Posterior cingulate gyrus (tissue), 11 donors: ENCODE measurements at regions not wholly inside any gene's neighbourhood (a gene's known extent, or its start where the extent isn't known, plus 50 kb on each side); places are given as distances from the start of the nearest gene placed in this dataset.
"Not testable (repeated sequence)": the region's sequence is repeated elsewhere in the genome, so short reads cannot be mapped to it uniquely, and the experiment has no call there.

Experiments used
- DNase-seq, 10 donors: peaks; one replicate each; pipeline versions ENCODE4 v3.0.0 to v3.0.0-alpha.2; 2020 to 2021; ENCODE audit warnings: mixed read lengths in 3 of 10
- intact Hi-C: fragments of 100-400 bp; cut with DNase I; formaldehyde crosslinking; loops from one replicate; pipeline ENCODE4 v1.15.1; 2023

GRCh38 chr12:89162589-89163261 is 189.6 kb downstream of the DUSP6 start:
- DNase-seq, result peak in 1 of 10 donors; percentile 25
- intact Hi-C loops, result loop anchor here (10.0 kb wide), 1 partner anchor 62 kb away; no protein-coding TSS in a partner anchor

- intact Hi-C loops, result loop anchor here (10.0 kb wide), 1 partner anchor 63 kb away; no protein-coding TSS in a partner anchor
- no peak for DNase-seq
Observed at GRCh38 chr12:89161557-89161956, 190.7 kb downstream of the DUSP6 start.

GRCh38 chr12:89160716-89161123 is 191.6 kb downstream of the DUSP6 start:
- DNase-seq, result peak in 1 of 10 donors; percentile 59
- intact Hi-C loops, result loop anchor here (10.0 kb wide), 1 partner anchor 64 kb away; no protein-coding TSS in a partner anchor

- intact Hi-C loops, result no loop called here
- DNase-seq, result no peak
Observed at GRCh38 chr12:89157413-89157812, 194.9 kb downstream of the DUSP6 start.

GRCh38 chr12:89156862-89157262 is 195.4 kb downstream of the DUSP6 start:
- DNase-seq, result no peak
- intact Hi-C loops, result no loop called here

GRCh38 chr12:89156340-89156739 is 196.0 kb downstream of the DUSP6 start:
- no peak for DNase-seq

GRCh38 chr12:89155826-89156225 is 196.5 kb downstream of the DUSP6 start:
- no peak for DNase-seq
- intact Hi-C loops, result no loop called here

More at GRCh38 chr12:89156340-89156739, 196.0 kb downstream of the DUSP6 start:
- intact Hi-C loops, result no loop called here

GRCh38 chr12:89154743-89155499 is 197.4 kb downstream of the DUSP6 start:
- no peak for DNase-seq
- intact Hi-C loops, result no loop called here

- intact Hi-C loops, result no loop called here
- no peak for DNase-seq
Observed at GRCh38 chr12:89153341-89153740, 199.0 kb downstream of the DUSP6 start.

- intact Hi-C loops, result no loop called here
- DNase-seq, result no peak
Observed at GRCh38 chr12:89151536-89151935, 200.8 kb downstream of the DUSP6 start.

GRCh38 chr12:89150789-89151188 is 201.5 kb downstream of the DUSP6 start:
- DNase-seq, intact Hi-C loops: not testable (repeated sequence)

GRCh38 chr12:89140602-89141238 is 211.6 kb downstream of the DUSP6 start:
- DNase-seq, result peak in 8 of 10 donors; percentile 17 to 90 (median 44)
- intact Hi-C loops, result no loop called here

GRCh38 chr12:89140141-89140540 is 212.2 kb downstream of the DUSP6 start:
- DNase-seq, result no peak
- intact Hi-C loops, result no loop called here

- intact Hi-C loops, result no loop called here
- DNase-seq, result no peak
Observed at GRCh38 chr12:89139390-89139789, 212.9 kb downstream of the DUSP6 start.

GRCh38 chr12:89138048-89138852 is 214.1 kb downstream of the DUSP6 start:
- intact Hi-C loops, result no loop called here
- peak in 1 of 10 donors; percentile 9 for DNase-seq

GRCh38 chr12:89135976-89136634 is 216.2 kb downstream of the DUSP6 start:
- intact Hi-C loops, result no loop called here
- DNase-seq, result no peak

- no peak for DNase-seq
- intact Hi-C loops, result no loop called here
Observed at GRCh38 chr12:89134213-89134770, 218.0 kb downstream of the DUSP6 start.

- intact Hi-C loops, result no loop called here
- DNase-seq, result no peak
Observed at GRCh38 chr12:89129167-89129870, 223.0 kb downstream of the DUSP6 start.

GRCh38 chr12:89126712-89127111 is 225.6 kb downstream of the DUSP6 start:
- intact Hi-C loops, result no loop called here
- DNase-seq, result no peak
